Activated B cell treated with CpG ODN at 0.5 μM for 24 hours (primary cell): ENCODE measurements at regions not wholly inside any gene's neighbourhood (a gene's known extent, or its start where the extent isn't known, plus 50 kb on each side); places are given as distances from the start of the nearest gene placed in this dataset.

Source experiments
- ATAC-seq: fragments of 200-7000 bp; cut with Tn5 transposase; one replicate; pipeline ENCODE4 v1.10.0; 2021; ENCODE audit warnings: low read depth, mild to moderate bottlenecking, moderate library complexity
- CTCF ChIA-PET: fragments of 350-600 bp; sonication (Branson Sonifier 250); formaldehyde crosslinking; loops from one replicate; lab custom pipeline; 2021; ENCODE audit warnings: antibody characterized with exemption; lab: Charles Lee
- POLR2A ChIA-PET: fragments of 350-600 bp; sonication (Branson Sonifier 250); formaldehyde crosslinking; loops from one replicate; lab custom pipeline; 2021; ENCODE audit warnings: antibody characterized with exemption; lab: Charles Lee
- DNase-seq: peaks from one replicate; pipeline ENCODE4 v3.0.0; 2022
- H3K27ac Mint-ChIP-seq: one replicate; pipeline ENCODE4 v1.8.0; 2020; ENCODE audit warnings: mixed read lengths
- H3K27me3 Mint-ChIP-seq: one replicate; pipeline ENCODE4 v1.8.0; 2021; ENCODE audit warnings: mixed read lengths
- H3K36me3 Mint-ChIP-seq: one replicate; pipeline ENCODE4 v1.8.0; 2021; ENCODE audit warnings: low read depth, mixed read lengths
- H3K4me1 Mint-ChIP-seq: one replicate; pipeline ENCODE4 v1.8.0; 2021; ENCODE audit warnings: mixed read lengths
- H3K4me3 Mint-ChIP-seq: one replicate; pipeline ENCODE4 v1.8.0; 2020; ENCODE audit warnings: mild to moderate bottlenecking, mixed read lengths
- H3K9me3 Mint-ChIP-seq: one replicate; pipeline ENCODE4 v1.8.0; 2020; ENCODE audit warnings: mixed read lengths
- CTCF ChIP-seq: fragments of 200-600 bp; IDR thresholded peaks from one replicate; pipeline ENCODE4 v1.8.0; 2022; ENCODE audit warnings: antibody characterized with exemption, mild to moderate bottlenecking
- intact Hi-C: fragments of 100-400 bp; cut with micrococcal nuclease; formaldehyde crosslinking; loops from one replicate; pipeline ENCODE4 v1.15.1; 2024

DNA sequence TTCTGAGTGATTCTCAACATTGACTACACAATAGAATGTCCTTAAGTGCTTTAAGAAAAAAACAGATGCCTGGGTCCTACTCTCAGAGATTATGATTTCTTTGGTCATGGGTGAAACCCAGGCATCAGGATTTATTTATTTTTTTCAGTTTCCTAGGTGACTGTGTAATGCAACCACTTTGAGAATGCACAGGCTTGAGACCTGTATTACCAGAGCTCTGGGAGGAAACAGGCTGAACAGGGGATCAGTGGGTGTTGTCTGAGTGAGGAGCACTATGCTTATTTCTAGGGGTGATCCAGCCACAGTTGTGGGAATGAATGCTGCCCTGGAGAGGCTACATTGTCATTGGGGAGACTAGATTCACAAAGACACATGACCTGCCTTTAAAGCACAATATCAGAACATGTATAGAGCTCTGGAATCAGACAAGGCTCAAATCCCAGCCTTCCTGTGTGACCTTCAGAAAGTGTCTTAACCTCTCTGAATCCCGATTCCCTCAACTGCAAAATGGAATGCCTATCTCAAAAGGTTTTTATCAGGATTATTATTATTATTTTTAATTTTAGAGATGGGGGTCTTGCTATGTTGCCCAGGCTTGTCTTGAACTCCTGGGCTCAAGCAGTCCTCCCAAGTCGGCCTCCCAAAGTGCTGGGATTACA is 61.6 kb upstream of the PRPS1 start:
- Mint-ChIP-seq H3K27ac (no peak overlapping the region), H3K4me3 (no peak overlapping the region), H3K9me3 (no peaks in the 10 kb centered on the region), H3K36me3 (no peaks in the 10 kb centered on the region), H3K4me1 (no peaks in the 10 kb centered on the region), H3K27me3 (no peaks in the 10 kb centered on the region)
- intact Hi-C loops = no loop called here
- POLR2A ChIA-PET = no interaction called here
- CTCF ChIA-PET = no interaction called here
- ATAC-seq (no peak), DNase-seq (no peak)
- TF ChIP-seq CTCF = no peak

- no peaks in the 10 kb centered on the region for H3K27me3 Mint-ChIP-seq
- intact Hi-C loops = no loop called here
- H3K9me3 Mint-ChIP-seq = no peaks in the 10 kb centered on the region
- DNase-seq (no peak), ATAC-seq (no peak)
- ChIA-PET CTCF (no interaction called here), POLR2A (no interaction called here)
- no peak for TF ChIP-seq CTCF
- no peak overlapping the region for H3K4me3 Mint-ChIP-seq
- no peaks in the 10 kb centered on the region for H3K4me1 Mint-ChIP-seq
- H3K27ac Mint-ChIP-seq = no peak overlapping the region
- H3K36me3 Mint-ChIP-seq = no peaks in the 10 kb centered on the region
Observed at GRCh38 chrX:107567370-107567769, 60.9 kb upstream of the PRPS1 start.

- Mint-ChIP-seq H3K9me3 (no peaks in the 10 kb centered on the region), H3K27me3 (no peaks in the 10 kb centered on the region), H3K4me3 (no peak overlapping the region), H3K36me3 (no peaks in the 10 kb centered on the region), H3K4me1 (no peaks in the 10 kb centered on the region), H3K27ac (no peak overlapping the region)
- DNase-seq (no peak), ATAC-seq (no peak)
- no peak for TF ChIP-seq CTCF
- ChIA-PET POLR2A (no interaction called here), CTCF (no interaction called here)
- intact Hi-C loops = no loop called here
Observed at GRCh38 chrX:107571296-107571998, 56.9 kb upstream of the PRPS1 start.

DNA sequence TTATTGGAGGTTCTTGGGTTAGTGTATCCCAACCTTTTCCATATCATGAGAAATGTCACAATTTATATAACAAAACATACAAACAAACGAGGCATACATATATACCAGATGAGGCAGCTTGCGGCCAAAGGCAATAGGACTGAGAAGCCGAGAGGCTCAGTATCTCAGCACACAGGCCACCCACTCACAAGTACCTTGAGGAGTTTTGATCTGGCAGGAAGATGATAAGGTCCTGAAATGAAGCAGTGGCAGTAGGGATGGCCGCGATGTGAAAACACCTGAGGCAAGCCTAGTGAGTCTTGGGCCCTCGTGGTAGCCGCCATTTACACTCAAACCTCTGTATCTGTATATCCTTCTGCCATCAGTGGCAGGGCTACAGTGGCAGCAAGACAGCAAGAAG is 55.3 kb upstream of the PRPS1 start:
- Mint-ChIP-seq H3K27me3 (no peaks in the 10 kb centered on the region), H3K9me3 (no peaks in the 10 kb centered on the region)
- no peak for ATAC-seq

More for the DNA sequence above, 55.3 kb upstream of the PRPS1 start:
- Mint-ChIP-seq H3K4me3 (no peak overlapping the region), H3K36me3 (no peaks in the 10 kb centered on the region), H3K4me1 (no peaks in the 10 kb centered on the region), H3K27ac (no peak overlapping the region)
- no peak for DNase-seq
- no peak for TF ChIP-seq CTCF
- ChIA-PET POLR2A (no interaction called here), CTCF (no interaction called here)
- intact Hi-C loops = no loop called here
